HG02973 (cell line): ENCODE measurements at regions not wholly inside any gene's neighbourhood (a gene's known extent, or its start where the extent isn't known, plus 50 kb on each side); places are given as distances from the start of the nearest gene placed in this dataset.

ENCODE experiments used
- ATAC-seq: cut with Tn5 transposase; IDR thresholded peaks from one replicate; pipeline ENCODE4 v1.9.1; 2021; ENCODE audit warnings: moderate library complexity; ENCODE audit not compliant: unreplicated experiment

DNA sequence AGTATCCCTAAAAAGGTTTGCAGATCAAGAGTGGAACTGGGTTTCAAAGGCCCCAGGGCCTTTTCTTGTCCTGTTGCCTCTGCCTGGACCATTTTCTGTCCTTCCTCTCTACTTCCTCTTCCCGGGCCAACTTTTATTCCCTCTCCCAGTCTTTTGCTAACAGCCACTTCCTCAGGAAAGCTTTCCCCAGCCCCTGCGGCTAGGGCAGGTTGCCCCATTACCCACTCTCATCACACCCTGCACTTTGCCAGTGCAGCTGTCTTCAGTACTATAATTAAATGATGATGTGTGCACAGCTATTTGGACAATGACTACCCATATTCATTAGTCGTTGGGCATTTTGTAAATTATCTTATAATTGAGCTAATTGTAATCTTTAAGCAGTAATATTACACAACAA, 150.5 kb upstream of the THBS1 start:
- ATAC-seq: no peak

DNA sequence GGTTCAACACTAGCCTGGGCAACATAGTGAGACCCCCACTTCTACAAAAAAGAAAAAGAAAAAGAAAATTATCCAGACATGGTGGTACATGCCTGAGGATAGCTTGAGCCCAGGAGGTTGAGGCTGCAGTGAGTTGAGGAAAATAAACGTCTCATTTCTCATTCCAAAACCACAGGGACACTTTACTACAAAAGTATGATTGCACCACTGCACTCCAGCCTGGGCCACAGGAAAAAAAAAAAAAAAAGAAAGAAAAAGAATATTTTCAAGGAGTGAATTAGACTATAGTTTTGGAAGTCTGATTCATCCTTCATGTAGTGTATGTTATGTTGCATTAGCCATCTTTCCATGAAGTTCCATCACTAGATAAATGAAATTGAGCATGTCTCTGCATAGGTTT, 149.5 kb upstream of the THBS1 start:
- no peak for ATAC-seq

DNA sequence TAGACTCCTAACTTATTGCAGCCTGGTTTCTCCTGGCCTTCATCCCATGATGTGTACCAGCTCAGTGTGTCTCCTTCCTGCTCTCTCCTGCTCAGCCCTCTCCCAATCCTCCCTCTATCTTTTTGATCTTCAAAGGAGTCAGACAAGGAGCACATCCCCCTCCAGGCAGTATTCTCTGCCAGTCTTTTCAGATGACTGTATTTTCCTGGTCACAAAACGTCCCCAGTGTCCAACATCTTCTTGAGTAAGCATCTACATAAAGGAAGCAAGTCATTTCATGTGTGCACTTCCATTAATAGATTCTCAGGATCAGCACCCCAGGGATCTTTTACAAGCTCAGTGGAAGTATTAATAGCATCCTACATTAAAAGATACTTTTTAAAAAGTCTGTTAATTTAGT, 148.9 kb upstream of the THBS1 start:
- ATAC-seq: no peak

DNA sequence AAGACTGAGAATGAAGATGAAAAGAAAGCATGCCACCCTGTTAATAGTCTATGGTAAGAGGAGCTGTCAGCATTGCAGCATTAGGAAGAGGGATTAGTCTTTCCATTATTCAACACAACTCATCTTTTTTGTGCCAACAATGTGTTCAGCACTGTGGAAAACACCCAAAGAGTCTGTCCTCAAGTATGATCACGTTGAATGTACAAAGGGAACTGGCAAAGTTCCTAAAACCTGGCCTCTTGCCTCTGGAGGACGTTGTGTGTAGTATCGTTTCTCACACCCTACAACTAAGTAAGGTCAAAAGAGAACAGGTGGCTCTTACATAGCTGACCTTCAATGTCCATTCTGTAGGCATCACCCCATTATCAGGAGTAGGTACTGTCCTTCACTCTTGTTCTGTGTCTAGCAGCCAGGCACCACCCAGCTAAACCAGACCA, 147.9 kb upstream of the THBS1 start:
- no peak for ATAC-seq

DNA sequence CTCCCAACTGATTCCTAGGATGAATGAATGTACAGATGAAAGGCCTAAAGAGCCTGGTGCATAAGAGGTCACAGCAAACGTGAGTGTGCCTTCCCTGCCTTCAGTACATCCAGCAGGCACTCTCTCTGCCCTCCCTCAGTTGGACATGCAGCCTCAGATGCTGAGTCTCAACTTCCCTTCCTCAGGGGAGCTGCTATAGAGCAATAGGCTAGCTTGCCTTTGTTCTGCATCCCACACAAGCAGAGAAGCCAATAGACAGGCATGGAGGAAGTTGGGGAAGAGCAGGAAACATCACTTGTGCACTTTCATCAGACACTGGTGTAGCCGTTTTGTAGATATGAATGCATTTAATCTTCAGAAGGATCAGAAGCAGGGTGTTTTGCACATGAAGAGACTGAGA, 147.5 kb upstream of the THBS1 start:
- ATAC-seq: no peak

DNA sequence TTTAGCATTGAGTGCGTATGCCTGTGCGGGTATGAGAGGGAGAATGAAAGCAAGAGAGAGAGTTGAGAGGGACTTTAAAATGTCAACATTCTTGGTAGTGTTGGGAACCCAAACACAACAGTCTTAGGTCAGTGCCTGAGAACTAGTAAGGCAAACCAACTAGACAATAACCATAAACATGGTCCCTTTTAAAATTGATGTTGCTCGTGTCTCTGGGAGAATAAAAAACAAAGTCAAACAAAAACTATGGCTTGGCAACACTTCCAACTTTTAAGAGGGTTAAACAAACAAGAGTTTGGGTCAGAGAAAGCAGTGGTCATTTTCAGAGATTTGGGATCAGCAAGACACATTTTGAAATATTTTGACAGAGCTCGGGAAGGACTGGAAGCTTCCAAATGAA, 146.7 kb upstream of the THBS1 start:
- ATAC-seq: no peak

DNA sequence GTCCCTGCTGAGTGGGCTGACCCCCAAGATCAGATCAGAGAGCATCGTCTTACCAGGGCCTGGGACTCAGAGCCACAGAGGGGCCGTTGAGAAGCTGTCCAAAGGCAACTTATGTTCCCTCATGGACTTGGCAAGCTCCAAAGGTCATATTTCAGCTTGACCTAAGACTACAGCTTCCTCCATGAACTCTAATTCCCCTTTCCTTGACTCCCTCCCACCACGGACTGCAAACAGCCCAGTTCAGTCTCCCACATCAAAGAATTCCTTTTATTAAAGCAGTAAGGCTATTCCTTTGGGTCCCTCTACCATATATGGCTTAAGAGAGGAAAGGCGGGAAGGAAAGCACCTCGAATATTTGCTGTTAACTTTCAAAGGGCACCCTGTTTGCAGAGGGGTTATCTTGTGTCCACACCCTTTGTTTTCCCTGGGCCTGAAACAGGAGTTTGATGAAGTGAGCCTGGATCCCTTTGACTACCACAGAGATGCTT, 146.1 kb upstream of the THBS1 start:
- no peak for ATAC-seq

DNA sequence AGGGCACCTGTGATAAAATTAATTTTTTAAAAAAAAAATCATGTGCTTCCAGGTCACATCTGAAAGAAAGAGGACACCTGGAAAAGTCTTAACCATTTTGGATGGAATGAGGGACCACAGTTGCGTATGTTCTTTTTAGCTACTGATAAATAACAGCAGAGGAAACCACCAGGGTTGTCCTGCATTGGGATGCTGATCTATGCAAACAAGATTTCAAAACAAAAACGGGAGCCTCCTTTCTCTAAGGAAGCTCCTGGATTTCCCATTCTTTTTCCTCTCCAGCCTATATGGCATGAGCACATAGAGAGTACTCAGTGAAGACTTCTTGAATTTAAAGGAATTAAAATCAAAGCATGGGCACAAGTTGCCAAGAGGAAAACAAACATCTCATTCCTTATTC, 145.6 kb upstream of the THBS1 start:
- ATAC-seq: no peak

DNA sequence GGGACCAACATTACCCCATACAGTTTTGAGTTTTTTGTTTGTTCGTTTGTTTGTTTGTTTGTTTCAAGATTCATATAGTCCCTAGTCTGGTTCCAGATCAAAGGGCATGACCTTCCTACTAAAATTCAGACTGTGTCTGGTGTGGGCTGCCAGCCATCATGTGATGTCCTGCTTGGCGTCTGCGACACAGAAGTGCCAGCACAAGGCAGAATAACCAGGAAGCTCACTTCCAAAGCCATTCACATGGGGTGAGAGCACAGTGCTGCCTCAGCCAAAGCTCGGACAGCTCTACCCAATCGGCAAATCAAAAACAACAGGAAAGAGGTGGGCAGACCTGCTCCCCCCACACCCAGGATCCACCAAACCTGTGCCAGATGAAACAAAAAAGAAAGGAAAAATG, 142.6 kb upstream of the THBS1 start:
- no peak for ATAC-seq

DNA sequence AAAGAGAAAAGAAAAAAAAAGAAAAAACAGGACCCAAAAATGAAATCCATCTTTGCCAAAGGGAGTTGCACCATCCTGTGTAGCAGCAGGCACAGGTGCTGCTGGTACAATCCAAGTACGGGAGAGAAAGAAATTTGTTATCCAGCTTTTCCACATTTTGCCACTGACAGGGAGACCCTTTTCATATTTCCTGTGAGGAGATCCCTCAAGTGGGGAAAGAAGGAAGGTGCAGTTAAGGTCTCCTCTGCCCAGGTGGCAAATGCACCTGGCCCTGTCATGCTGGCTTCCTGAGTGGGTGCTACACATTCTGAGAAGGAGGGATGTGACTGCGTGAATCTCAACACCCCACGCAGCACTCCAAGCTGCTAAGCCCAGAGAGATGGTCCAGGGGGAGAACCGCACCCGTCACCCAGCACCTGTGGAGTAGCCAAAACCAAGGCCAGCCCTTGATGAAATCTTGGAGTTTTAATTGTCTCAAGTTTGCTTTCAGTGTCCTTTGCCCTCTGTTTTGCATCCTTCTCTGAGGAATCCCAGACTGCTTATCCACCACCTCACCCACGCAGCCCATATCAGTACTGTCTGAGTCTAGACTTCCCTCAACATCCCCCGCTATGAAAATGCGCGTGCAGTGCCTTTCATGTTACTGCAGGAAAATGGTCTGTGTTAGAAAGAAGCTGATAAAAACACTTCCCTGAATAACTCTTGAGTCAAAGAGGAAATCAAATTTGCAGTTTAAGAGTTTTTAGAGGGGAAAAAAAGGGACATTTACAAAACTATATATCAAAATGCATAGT, 141.9 kb upstream of the THBS1 start:
- ATAC-seq: no peak

DNA sequence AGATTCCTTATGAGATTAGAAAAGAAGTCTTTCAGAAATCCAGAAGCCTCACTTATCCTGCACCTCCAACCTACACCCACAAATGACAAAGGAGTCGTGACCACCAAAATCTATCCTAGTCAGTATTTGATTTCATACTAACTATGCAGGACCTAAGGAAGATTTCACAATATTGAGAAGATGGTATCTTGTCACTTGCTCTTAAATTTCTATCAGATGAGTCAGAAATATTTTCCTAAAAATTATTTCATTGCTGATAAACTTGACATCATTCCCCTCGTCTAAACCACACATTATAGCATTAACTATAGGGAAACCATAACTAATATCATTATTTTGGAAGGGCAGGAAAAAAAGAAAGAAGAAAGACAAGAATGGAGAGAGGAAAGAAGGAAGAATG, 138.0 kb upstream of the THBS1 start:
- ATAC-seq: no peak

DNA sequence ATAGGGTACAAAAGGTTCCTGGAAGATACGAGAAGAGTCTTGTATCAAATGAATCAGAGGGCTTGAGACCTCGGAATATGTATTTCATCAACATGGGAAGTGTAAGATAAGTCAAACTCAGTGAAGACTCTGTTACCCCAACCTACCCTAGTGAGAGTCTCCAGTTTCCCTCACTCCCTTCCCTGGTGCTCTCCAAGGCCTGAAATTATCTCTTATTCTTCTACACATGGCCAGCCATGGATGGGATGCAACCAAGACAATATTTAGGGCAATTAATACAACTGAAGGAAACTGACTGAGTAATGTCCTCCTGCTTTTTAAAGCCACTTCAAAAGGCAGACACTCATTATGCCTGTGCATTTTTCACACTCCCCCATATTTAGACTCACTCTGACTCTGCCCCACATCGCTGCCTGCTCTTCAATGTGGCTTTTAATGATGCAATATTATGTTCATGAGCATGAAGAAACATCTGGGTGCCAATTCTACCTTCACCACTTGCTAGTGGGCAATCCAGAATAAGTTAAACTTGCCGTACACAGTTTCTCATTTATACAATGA, 137.1 kb upstream of the THBS1 start:
- ATAC-seq: no peak

DNA sequence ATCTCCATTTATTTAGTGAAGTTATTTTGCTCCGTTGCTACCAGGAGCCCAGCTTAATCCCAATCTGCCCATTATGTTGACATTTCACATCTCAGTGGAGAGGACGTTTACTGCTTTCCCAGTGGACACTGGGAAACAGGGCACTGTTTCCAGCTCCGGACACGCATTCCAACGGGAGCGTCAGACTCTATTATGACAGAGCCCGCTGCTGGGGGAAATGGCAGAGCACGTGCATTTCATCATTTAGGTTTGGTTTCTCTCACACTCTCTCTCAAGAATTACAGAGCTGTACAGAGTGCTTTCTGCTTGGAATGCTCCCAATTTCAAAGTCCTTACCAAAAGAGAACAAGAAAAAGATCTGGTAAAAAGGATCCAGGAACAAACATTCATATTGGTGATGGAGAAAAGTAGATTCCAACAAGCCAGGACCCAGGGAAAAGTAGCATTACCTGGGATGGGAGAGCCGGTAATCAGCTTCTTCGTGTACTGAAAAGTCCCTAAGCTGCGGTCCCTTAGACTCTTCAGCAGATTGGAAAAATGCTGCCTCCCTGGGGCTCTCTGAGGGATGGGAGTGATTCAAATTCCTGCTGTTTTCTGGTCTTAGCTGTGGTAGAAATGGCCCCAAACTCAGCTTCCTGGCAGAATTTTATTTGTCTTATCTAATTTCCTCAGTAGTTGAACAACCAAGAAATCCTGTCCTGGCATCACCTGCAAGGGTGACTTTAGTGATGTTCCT, 136.0 kb upstream of the THBS1 start:
- no peak for ATAC-seq

DNA sequence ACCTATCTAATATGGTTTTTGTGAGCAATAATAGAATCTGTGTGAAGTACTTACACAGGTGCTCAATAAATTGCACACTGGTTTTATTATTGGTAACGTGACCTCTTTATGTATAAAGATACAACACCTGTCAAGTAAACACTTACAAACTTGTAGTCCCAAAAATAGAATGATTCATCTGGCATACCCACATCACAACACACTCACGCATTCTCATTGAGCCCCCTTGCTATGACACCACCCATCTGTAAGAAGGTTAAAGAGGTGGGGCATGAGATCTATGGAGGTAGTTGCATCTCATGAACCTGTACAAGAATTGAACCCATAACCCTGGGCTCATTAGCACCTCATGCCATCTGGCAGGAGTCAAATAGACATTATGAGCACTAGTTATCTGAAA, 134.9 kb upstream of the THBS1 start:
- ATAC-seq: no peak

DNA sequence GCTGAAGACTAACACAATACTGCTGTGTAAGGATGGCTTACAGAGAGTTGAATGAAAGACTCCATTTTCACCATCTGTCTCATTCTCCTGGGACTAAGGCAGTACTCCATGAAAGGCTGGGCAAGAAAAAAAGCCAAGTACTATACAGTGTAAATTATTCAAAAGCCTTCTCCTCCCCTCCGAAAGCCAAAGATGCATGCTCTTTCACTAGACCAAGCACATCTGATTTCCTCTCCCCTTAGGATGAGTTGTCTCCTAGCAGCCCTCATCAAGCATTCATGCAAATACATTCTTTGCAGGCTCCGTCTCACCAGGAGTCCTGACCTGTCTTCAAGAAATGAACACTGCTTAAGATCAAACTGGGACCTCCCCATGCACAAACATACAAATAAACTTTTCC, 133.5 kb upstream of the THBS1 start:
- no peak for ATAC-seq

DNA sequence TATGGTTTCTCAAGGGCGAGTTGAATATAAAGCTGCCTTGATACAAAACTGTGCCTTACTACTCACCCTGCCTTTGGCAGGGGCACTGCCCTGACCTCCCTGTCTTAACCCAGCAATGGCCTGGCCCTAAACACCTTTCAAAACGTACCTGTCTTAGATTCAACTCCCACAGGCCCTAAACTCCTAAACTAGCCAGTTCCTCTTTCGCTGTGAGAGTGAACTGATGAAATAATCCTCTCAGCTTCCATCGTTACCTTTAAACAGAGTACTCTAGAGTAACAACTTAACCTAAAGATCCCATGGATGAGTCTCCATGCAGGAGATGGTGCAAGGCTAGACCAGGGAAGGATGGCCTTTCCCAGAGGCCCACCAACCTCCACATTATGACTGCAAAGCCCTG, 133.0 kb upstream of the THBS1 start:
- ATAC-seq: no peak

DNA sequence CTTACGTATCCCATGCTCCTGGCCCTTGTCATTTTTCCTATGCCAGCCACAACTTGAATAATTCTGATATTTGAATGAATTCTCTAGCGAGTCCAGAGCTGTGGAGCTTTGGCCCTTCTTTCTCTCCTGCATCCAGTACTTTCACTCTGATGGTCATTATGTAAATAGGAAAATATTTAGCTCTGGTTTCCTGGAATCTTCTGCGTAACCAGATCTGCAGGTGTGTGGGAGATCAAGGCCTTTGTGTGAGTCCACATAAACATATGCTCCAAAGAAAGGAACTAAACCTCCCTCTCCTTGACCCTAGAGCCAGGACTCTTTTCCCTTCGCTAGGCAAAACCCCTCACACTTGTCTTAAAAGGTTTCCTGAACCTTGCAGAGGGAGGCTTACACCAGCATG, 132.5 kb upstream of the THBS1 start:
- ATAC-seq: no peak

DNA sequence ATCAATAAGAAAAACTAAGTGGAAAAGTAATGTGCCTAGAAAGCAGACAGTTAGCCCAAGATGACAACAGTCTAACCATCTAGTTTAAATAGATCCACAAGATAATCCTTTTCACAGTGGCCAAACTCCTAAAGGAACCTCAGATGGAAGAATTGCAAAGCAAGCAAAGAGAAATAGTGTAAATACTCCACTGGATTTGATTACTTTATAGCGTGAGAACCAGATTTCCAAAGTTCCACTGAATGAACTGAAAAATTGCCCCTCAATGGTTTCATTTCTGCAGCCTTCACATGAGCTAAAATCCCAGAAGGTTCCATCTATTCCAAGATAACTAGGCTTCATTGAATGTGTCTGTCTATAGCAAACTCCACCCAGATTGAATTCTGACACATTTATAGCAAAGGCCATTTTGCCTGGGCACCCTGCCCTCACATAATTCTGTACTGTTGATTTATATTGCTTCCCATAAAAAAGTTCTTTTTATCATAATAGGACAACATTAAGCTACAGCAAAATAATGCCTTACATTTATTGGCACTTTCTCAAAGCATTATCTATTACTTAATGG, 129.7 kb upstream of the THBS1 start:
- ATAC-seq: no peak

DNA sequence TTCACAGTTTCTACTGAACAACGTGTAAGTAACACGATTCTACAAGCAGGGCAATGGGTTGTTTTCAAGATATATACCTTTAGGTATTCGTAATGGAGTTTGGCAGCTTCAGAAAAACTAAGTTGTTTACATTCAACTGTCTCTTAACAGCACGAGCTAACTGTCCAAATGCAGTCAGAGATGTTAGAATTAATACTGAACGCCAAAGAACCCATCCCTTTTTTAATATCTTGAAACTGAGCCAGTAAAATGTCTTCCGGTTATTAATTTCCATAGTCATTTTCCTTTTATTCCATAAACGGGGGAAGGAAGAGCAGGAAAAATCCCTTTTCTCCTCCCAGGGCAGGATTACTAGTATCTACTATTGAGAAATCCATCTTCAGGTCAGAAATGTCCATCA, 129.0 kb upstream of the THBS1 start:
- ATAC-seq: no peak

DNA sequence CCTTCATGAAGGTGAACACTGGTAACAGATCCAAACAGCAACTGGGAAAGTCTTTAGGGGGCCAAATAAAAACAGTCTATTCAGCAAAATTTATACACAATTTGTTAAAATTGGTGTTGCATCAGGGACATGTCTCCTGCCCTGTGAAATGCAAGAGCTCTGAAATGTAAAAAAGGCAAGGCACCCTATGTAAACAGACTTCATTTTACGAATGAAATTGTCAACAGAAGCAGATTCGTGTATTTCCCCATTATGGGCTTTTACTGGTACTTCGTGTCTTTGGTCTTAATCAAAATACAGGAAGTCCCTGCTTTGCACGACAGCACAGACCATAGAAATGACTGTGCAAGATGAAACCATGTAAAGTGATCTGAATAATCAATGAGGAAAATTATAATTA, 127.3 kb upstream of the THBS1 start:
- ATAC-seq: peak; percentile 99

DNA sequence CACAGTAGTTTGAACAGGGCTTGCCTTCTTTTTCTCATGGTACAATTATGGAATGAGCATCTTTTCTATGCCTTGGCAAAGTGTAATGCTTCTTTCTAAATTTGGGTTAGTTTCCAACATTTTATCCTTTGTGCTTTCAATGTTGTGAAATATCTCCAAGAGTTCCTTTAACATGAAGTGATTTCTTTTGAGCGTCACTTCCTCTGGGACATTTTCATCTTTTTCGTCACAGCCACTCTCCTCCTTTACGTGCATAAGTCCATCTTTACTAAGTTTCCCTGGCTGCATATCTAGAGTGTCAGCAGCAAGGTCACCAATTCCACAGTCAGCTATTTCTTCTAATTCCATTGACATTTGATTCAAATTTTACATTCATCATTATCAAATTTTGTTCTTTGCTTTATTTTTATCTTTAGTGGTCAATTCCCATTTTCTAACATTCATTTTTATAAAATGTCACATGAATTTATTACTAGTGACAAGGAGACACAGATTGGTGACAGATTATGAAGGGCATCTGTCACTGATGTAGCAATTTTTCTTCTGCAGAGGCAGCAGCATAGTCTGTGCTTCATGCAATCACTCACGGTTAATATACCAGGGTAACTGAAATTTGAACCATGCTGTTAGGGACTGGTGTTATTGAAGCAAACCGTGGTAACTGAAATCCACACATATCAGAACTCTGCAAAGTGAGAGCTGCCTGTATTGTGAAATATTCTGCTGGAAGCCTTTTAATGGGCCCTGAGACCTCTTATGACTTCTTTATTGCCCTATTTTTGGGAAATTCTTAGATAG, 126.5 kb upstream of the THBS1 start:
- no peak for ATAC-seq
